ENCODE measurements at regions not wholly inside any gene's neighbourhood (a gene's known extent, or its start where the extent isn't known, plus 50 kb on each side); places are given as distances from the start of the nearest gene placed in this dataset.
"Not testable (repeated sequence)": the region's sequence is repeated elsewhere in the genome, so short reads cannot be mapped to it uniquely, and the experiment has no call there.

GRCh38 chr5:121088341-121088740, 624.2 kb downstream of the PRR16 start:
- H3K9me3 ChIP-seq: no peaks in the 10 kb centered on the region
- intact Hi-C loops (cut with DNase I): no loop called here
- 79% methylated on average over 2 of the region's 2 CpGs for WGBS

GRCh38 chr5:121090822-121091221, 626.7 kb downstream of the PRR16 start:
- no peaks in the 10 kb centered on the region for H3K9me3 ChIP-seq
- H3K4me1 ChIP-seq: no peaks in the 10 kb centered on the region
- TF ChIP-seq POLR2AphosphoS5 (IDR thresholded peaks at IDR 0.05): no peak
- WGBS: 83% methylated on average over 2 of the region's 2 CpGs
- intact Hi-C loops (cut with DNase I): no loop called here
- H3K27me3 ChIP-seq: no peaks in the 10 kb centered on the region
- H3K36me3 ChIP-seq: no peaks in the 10 kb centered on the region
- H3K27ac ChIP-seq (replicated peaks in 1 of 4): no peak overlapping the region
- DNase-seq (ENCODE audit: extremely low spot score): no peak
- no peak overlapping the region for H3K4me3 ChIP-seq

More at GRCh38 chr5:121088341-121088740, 624.2 kb downstream of the PRR16 start:
- DNase-seq (ENCODE audit: extremely low spot score): no peak
- Histone ChIP-seq H3K27ac (replicated peaks in 1 of 4) (no peak overlapping the region), H3K4me3 (no peak overlapping the region), H3K27me3 (no peaks in the 10 kb centered on the region), H3K36me3 (no peaks in the 10 kb centered on the region), H3K4me1 (no peaks in the 10 kb centered on the region)
- TF ChIP-seq POLR2A (IDR thresholded peaks at IDR 0.05; ENCODE audit: low read depth) (no peak), POLR2AphosphoS5 (IDR thresholded peaks at IDR 0.05) (no peak), CTCF (IDR thresholded peaks at IDR 0.05) (no peak), EP300 (IDR thresholded peaks at IDR 0.05) (no peak)

GRCh38 chr5:121100931-121101330, 636.8 kb downstream of the PRR16 start:
- Histone ChIP-seq H3K36me3 (no peaks in the 10 kb centered on the region), H3K27me3 (no peaks in the 10 kb centered on the region), H3K4me1 (no peaks in the 10 kb centered on the region), H3K9me3 (no peaks in the 10 kb centered on the region), H3K27ac (replicated peaks in 1 of 4) (no peak overlapping the region), H3K4me3 (no peak overlapping the region)
- no peak for DNase-seq (ENCODE audit: extremely low spot score)
- TF ChIP-seq EP300 (IDR thresholded peaks at IDR 0.05) (no peak), POLR2AphosphoS5 (IDR thresholded peaks at IDR 0.05) (no peak), POLR2A (IDR thresholded peaks at IDR 0.05; ENCODE audit: low read depth) (no peak), CTCF (IDR thresholded peaks at IDR 0.05) (no peak)
- intact Hi-C loops (cut with DNase I): no loop called here

GRCh38 chr5:121105921-121106320, 641.8 kb downstream of the PRR16 start:
- TF ChIP-seq POLR2AphosphoS5 (IDR thresholded peaks at IDR 0.05) (no peak), POLR2A (IDR thresholded peaks at IDR 0.05; ENCODE audit: low read depth) (no peak), EP300 (IDR thresholded peaks at IDR 0.05) (no peak), CTCF (IDR thresholded peaks at IDR 0.05) (no peak)
- WGBS: 80% methylated on average over 2 of the region's 2 CpGs
- Histone ChIP-seq H3K27me3 (no peaks in the 10 kb centered on the region), H3K4me1 (no peaks in the 10 kb centered on the region), H3K9me3 (no peaks in the 10 kb centered on the region), H3K36me3 (no peaks in the 10 kb centered on the region), H3K4me3 (no peak overlapping the region), H3K27ac (replicated peaks in 1 of 4) (no peak overlapping the region)
- intact Hi-C loops (cut with DNase I): no loop called here
- DNase-seq (ENCODE audit: extremely low spot score): no peak

GRCh38 chr5:121106721-121107690, 642.9 kb downstream of the PRR16 start:
- H3K27me3 ChIP-seq; H3K4me3 ChIP-seq; intact Hi-C loops (cut with DNase I); H3K9me3 ChIP-seq; H3K27ac ChIP-seq (replicated peaks in 1 of 4); H3K4me1 ChIP-seq; DNase-seq (ENCODE audit: extremely low spot score); H3K36me3 ChIP-seq: not testable (repeated sequence)
- WGBS: 96% methylated on average over 23 of the region's 33 CpGs
